ENCODE measurements at regions not wholly inside any gene's neighbourhood (a gene's known extent, or its start where the extent isn't known, plus 50 kb on each side); places are given as distances from the start of the nearest gene placed in this dataset.

DNA sequence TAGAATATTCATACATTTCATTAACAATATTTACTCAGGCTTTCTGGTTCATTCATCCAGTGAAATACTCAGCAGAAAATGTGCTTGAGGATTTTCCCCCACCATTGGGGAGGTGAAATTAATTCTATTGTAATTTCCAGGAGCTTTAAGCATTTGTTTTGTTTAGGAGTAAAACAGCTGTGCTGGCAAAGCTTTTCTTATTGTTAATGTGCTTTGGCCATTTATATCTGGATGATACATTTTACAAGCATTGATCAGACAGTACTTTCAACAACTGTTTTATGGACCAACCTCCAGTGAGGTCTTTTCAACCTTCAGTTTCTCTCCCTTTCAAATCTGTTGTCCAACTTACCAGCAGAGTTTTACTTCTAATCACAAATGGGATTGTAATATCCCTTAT lies 672.4 kb downstream of the CDH11 start:
- H3K9ac ChIP-seq (ENCODE audit: extremely low read depth, insufficient read length, low read length) = no peak overlapping the region
- no peak for DNase-seq
- H3T11ph ChIP-seq (ENCODE audit: low read length) = no peak overlapping the region
- no peaks in the 10 kb centered on the region for H3K27me3 ChIP-seq (ENCODE audit: insufficient read depth, low read length)
- no peak overlapping the region for H2BK120ac ChIP-seq (ENCODE audit: low read depth, low read length, poor library complexity, severe bottlenecking)
- H3K23ac ChIP-seq (ENCODE audit: insufficient read length, low read depth, low read length) = no peak overlapping the region
- Mint-ChIP-seq H3K4me1 (peaks cover 23% of the 10 kb centered on the region in 2 experiments), H3K27ac (no peak overlapping the region), H3K9me3 (no peaks in the 10 kb centered on the region), H3K4me3 (no peak overlapping the region), H3K36me3 (ENCODE audit: insufficient read depth in 1 of 3, low read depth in 3 of 3) (no peaks in the 10 kb centered on the region), H3K27me3 (ENCODE audit: low read depth) (no peaks in the 10 kb centered on the region; the same call in 1 of the 2 replicates)
- no peak overlapping the region for H2AFZ ChIP-seq (ENCODE audit: low read length)
- H3K18ac ChIP-seq (ENCODE audit: insufficient read length, low read depth, low read length) = no peak overlapping the region
- H2BK20ac ChIP-seq (ENCODE audit: low read depth, low read length, poor library complexity, severe bottlenecking) = no peak overlapping the region
- no peaks in the 10 kb centered on the region for H3K79me2 ChIP-seq (ENCODE audit: insufficient read depth, low read length)
- H2AK5ac ChIP-seq (ENCODE audit: insufficient read length, low read length) = no peak overlapping the region
- TF ChIP-seq CTCF (conservative IDR thresholded peaks at IDR 0.05) = no peak
- no peak overlapping the region for H3K56ac ChIP-seq (ENCODE audit: insufficient read length, low read depth, low read length)
- no peak overlapping the region for H4K8ac ChIP-seq (replicated peaks; ENCODE audit: insufficient read length, low read depth, low read length)
- no peaks in the 10 kb centered on the region for H3K79me1 ChIP-seq (ENCODE audit: insufficient read depth, low read depth, low read length, poor library complexity, severe bottlenecking)
- no peaks in the 10 kb centered on the region for H3K9me3 ChIP-seq (ENCODE audit: control insufficient read depth, low read depth, low read length)
- H3K27ac ChIP-seq (ENCODE audit: insufficient read length, low read depth, low read length) = no peak overlapping the region
- no peak overlapping the region for H3K4ac ChIP-seq (ENCODE audit: low read depth, low read length)
- H3K14ac ChIP-seq (ENCODE audit: insufficient read depth, low read length) = no peak overlapping the region
- no peak overlapping the region for H2BK12ac ChIP-seq (ENCODE audit: insufficient read length, low read depth, low read length)
- H4K5ac ChIP-seq (ENCODE audit: insufficient read length, low read depth, low read length) = no peak overlapping the region
- H4K20me1 ChIP-seq (ENCODE audit: control insufficient read depth, insufficient read depth, insufficient read length) = no peaks in the 10 kb centered on the region
- peaks cover 2% of the 10 kb centered on the region; the same call in 1 of the 2 replicates for H3K4me1 ChIP-seq (ENCODE audit: insufficient read depth, low read length)
- no peak overlapping the region for H2BK5ac ChIP-seq (ENCODE audit: insufficient read length, low read length)
- no peak overlapping the region for H3K4me2 ChIP-seq (ENCODE audit: insufficient read depth, insufficient read length, low read length)
- H4K91ac ChIP-seq (ENCODE audit: insufficient read length, low read depth, low read length) = no peak overlapping the region
- no peaks in the 10 kb centered on the region for H3K23me2 ChIP-seq (ENCODE audit: insufficient read length, low read depth, low read length, poor library complexity, severe bottlenecking)
- no peak overlapping the region for H2BK15ac ChIP-seq (ENCODE audit: low read depth, low read length)

Data from H9 (cell line).